ENCODE measurements at regions not wholly inside any gene's neighbourhood (a gene's known extent, or its start where the extent isn't known, plus 50 kb on each side); places are given as distances from the start of the nearest gene placed in this dataset.

DNA sequence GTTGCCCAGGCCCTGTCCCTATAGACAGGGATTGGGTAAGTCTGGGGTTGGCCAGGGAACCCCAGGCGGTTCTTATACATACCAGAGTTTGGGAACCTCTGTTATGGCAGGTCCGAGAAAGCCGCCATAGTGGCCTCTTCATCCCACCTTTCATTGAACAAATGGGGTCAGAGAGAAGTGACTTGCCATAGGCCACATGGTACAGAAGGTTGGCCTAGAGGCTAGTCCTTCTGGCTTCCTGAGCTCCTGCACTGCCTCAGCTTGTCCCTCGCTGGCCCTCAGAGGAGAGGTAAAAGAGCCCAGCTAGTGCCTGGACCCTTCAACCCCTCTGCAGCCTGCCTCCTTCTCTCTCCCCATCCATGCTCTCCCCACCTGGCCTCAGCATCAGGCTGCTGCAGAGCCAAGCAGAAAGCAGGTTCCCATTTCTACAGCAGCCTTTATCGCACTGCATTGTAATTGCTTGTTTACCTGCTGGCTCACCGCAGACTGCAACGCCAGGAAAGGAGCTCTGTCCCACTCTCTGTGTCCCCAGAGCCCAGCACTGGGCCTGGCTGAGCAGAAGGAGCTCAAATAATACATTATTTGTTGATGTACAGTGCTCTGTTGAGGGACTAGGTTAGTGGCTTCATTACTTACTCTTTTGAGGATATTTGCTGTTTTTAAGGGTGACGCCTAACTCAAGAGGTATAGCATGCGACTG is 103.6 kb downstream of the TRIM29 start:
- TF ChIP-seq POLR2AphosphoS5 (IDR thresholded peaks at IDR 0.05; ENCODE audit: low read depth) (no peak), EZH2 (IDR thresholded peaks at IDR 0.05; ENCODE audit: low read depth, unreplicated experiment) (no peak), CREB1 (CRISPR knock-in tag; IDR thresholded peaks at IDR 0.05; ENCODE audit: low read depth) (no peak), EZH2phosphoT487 (IDR thresholded peaks at IDR 0.05; ENCODE audit: unreplicated experiment) (no peak), NANOG (IDR thresholded peaks at IDR 0.05; ENCODE audit: borderline replicate concordance) (no peak), STAT1 (IDR thresholded peaks at IDR 0.05; ENCODE audit: unreplicated experiment) (no peak), ZNF114 (CRISPR knock-in tag; IDR thresholded peaks at IDR 0.05) (no peak), JUNB (IDR thresholded peaks at IDR 0.05; ENCODE audit: unreplicated experiment) (no peak)
- TF ChIP-seq, protein P1, sequence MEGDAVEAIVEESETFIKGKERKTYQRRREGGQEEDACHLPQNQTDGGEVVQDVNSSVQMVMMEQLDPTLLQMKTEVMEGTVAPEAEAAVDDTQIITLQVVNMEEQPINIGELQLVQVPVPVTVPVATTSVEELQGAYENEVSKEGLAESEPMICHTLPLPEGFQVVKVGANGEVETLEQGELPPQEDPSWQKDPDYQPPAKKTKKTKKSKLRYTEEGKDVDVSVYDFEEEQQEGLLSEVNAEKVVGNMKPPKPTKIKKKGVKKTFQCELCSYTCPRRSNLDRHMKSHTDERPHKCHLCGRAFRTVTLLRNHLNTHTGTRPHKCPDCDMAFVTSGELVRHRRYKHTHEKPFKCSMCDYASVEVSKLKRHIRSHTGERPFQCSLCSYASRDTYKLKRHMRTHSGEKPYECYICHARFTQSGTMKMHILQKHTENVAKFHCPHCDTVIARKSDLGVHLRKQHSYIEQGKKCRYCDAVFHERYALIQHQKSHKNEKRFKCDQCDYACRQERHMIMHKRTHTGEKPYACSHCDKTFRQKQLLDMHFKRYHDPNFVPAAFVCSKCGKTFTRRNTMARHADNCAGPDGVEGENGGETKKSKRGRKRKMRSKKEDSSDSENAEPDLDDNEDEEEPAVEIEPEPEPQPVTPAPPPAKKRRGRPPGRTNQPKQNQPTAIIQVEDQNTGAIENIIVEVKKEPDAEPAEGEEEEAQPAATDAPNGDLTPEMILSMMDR (conservative IDR thresholded peaks at IDR 0.05; ENCODE audit: low read depth in 2 of 2), result no peak
- TF ChIP-seq, protein P2, sequence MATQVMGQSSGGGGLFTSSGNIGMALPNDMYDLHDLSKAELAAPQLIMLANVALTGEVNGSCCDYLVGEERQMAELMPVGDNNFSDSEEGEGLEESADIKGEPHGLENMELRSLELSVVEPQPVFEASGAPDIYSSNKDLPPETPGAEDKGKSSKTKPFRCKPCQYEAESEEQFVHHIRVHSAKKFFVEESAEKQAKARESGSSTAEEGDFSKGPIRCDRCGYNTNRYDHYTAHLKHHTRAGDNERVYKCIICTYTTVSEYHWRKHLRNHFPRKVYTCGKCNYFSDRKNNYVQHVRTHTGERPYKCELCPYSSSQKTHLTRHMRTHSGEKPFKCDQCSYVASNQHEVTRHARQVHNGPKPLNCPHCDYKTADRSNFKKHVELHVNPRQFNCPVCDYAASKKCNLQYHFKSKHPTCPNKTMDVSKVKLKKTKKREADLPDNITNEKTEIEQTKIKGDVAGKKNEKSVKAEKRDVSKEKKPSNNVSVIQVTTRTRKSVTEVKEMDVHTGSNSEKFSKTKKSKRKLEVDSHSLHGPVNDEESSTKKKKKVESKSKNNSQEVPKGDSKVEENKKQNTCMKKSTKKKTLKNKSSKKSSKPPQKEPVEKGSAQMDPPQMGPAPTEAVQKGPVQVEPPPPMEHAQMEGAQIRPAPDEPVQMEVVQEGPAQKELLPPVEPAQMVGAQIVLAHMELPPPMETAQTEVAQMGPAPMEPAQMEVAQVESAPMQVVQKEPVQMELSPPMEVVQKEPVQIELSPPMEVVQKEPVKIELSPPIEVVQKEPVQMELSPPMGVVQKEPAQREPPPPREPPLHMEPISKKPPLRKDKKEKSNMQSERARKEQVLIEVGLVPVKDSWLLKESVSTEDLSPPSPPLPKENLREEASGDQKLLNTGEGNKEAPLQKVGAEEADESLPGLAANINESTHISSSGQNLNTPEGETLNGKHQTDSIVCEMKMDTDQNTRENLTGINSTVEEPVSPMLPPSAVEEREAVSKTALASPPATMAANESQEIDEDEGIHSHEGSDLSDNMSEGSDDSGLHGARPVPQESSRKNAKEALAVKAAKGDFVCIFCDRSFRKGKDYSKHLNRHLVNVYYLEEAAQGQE (IDR thresholded peaks at IDR 0.05; ENCODE audit: unreplicated experiment), result no peak
- TF ChIP-seq, protein P3, sequence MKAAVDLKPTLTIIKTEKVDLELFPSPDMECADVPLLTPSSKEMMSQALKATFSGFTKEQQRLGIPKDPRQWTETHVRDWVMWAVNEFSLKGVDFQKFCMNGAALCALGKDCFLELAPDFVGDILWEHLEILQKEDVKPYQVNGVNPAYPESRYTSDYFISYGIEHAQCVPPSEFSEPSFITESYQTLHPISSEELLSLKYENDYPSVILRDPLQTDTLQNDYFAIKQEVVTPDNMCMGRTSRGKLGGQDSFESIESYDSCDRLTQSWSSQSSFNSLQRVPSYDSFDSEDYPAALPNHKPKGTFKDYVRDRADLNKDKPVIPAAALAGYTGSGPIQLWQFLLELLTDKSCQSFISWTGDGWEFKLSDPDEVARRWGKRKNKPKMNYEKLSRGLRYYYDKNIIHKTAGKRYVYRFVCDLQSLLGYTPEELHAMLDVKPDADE (IDR thresholded peaks at IDR 0.05), result no peak
